GM21737 (cell line): ENCODE measurements at regions not wholly inside any gene's neighbourhood (a gene's known extent, or its start where the extent isn't known, plus 50 kb on each side); places are given as distances from the start of the nearest gene placed in this dataset.

Experiments
- ATAC-seq: cut with Tn5 transposase; IDR thresholded peaks from one replicate; pipeline ENCODE4 v1.9.1; 2021; ENCODE audit warnings: mild to moderate bottlenecking, moderate library complexity; ENCODE audit not compliant: unreplicated experiment

DNA sequence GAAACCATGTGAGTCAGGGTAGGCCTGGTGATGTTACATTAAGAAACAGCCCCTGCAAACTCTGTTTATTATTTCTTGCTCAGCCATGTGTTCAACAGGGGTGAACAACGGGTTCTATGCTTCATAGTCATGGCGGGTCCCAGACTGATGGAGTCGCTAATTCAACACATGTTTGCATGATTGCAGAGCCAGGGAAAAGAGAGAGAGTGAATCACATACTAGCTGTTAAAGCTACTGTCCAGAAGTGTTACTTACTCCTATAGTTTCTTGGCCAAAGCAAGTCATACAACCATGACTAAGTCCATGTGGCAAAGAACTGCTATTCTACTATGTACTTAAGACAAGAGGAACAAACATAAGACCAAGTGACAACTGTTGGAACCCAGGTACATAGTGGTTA is 241.2 kb upstream of the SKOR2 start:
- ATAC-seq = no peak

DNA sequence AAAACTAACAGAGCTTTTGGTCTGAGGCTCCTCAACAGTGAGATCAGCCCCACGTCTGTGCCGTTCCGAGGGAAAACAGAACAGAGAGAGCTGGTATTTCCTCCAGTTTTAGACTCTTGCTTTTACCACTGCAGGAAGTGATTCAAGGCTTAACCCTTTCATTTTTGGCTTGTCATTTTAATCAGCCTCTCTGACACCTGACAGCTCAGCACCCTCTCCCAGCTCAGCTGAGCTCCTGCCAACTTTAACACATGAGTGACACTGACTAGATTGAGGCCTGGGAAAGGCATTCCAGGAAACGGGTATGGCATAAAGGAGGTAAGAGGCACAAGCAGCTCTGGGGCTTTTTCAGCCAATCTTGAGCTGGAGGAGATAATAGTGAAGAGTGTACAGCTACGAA is 239.4 kb upstream of the SKOR2 start:
- ATAC-seq = no peak

DNA sequence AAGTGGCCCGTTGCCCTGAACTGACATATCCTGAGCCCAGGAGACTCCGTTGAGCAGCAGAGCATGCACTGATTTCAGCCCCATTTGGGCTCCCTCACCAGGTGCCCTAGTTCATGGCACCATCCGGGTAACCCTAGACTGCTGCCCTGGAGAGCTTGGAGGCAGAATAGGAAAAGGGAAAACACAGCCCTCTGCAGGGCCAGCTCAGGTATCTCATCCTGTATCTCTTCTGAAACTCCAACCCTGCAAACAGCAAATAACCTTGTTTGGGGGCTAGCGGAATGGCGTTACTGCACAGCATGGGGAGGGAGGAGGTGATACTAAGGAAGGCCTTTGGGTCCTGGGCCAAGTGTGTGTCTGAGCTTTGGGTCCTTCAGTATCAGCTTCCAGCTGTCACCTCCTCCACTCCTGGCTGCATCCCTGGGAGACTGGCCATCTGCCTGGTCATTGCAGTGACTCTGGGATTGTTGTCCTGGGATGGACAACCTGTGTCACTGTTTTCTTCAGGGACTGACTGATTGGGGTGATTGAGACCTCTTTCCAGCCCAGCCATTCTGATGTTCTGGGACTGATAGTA is 233.8 kb upstream of the SKOR2 start:
- ATAC-seq = no peak

DNA sequence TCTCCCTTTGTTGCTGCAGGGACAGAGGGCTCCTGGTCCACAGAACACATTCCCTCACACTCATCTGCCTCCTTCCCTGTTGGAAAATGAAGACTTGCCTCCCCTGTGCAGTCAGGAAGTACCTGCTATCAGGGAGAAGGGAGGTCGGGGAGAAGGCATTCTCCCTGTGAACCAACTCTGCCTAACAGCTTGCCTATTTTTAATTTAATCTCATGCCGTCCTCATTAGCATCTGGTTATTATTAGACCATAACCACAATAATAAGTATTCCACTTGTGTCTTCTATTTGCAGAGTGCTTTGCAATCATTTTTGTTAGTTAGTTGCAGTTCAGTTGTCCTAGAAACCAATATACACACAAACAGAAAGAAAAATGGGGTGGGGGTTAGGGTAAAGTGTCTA is 232.6 kb upstream of the SKOR2 start:
- no peak for ATAC-seq

DNA sequence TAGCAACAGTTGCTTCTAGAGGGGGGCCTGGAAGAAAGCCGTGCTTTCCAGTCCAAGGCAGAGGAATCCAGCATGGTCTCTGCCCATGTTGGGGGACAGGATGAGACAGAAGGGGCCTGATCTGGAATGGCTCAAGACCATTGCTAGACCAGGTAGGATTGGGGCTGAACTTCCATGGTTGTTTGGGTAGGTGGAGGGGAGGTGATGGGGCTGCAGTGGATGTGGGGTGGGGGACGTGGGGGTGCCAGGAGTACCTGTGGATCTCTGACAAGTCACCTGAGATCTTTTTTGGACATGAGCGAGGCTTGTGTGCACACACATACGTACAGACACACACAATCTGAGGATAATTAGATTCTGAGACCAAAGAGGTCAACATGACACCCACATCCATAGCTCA is 228.7 kb upstream of the SKOR2 start:
- ATAC-seq = no peak

DNA sequence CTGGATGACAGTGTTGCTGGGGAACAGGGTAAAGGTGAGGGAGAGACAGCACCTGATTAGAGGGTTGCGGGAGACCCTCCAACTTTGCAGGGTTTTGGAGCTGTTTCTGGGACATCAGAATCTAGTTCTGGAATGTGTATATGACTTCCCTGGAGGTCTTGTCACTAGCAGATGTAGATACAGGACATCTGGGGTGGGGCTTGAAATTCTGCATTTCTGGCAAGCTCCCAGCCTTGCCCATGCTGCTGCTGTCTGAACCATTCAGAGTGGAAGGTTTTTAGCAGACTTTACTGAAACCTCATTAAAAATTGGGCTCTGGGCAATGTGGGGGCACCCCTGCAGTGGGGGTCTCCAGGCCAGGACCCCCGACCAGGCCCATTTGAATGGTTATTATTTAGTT is 220.3 kb upstream of the SKOR2 start:
- no peak for ATAC-seq

DNA sequence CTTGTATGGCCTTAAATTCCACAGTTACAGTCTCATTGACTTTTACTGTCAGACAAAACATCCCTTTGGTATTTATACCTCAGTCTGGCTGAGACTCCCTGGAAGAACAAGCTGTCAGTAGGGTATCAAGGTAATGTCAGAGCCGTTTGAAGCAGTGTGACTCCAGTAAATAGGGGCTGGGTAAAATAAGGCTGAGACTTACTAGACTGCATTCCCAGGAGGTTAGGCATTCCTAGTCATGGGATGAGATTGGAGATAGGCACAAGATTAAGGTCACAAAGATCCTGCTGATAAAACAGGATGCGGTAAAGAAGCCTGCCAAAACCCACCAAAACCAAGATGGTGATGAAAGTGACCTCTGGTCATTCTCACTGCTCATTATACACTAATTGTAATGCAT is 219.5 kb upstream of the SKOR2 start:
- no peak for ATAC-seq

DNA sequence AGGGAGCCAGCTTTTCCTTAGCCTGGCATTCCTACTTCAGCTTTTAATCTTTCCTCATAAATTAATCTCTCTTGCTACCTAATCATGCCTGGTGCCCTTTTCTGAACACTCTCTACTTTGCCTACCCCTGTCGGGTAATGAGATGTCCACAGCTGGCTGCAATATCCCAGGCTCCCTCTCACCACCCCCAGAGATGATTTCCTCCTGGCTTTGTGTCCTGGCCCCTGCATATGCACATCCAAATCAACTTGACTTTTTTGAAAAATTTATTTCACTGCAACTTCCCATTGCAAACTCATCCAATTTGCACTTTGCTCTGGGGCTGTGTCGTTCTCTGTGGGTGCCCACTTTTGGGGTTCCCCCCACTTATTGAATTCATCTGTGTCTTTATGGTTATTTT is 218.1 kb upstream of the SKOR2 start:
- no peak for ATAC-seq

DNA sequence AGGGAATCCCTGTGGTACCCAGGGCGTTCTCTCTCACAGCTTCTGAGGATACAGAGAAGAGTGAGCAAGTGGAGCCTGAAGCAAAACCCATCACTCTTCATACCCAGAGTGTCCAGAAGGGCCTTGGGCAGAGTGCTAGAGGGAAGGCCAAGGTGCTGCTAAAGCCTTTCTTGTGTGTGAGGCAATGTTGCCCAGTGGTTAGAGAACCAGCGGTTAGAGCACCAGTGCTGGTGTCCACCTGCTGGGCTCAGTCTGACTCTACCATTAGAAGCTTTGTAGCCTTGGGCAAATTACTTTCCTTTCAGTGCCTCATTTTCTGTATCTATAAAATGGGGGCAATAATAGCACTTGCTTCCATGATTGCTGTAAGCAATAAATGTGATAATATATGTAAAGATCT is 210.5 kb upstream of the SKOR2 start:
- ATAC-seq = no peak

DNA sequence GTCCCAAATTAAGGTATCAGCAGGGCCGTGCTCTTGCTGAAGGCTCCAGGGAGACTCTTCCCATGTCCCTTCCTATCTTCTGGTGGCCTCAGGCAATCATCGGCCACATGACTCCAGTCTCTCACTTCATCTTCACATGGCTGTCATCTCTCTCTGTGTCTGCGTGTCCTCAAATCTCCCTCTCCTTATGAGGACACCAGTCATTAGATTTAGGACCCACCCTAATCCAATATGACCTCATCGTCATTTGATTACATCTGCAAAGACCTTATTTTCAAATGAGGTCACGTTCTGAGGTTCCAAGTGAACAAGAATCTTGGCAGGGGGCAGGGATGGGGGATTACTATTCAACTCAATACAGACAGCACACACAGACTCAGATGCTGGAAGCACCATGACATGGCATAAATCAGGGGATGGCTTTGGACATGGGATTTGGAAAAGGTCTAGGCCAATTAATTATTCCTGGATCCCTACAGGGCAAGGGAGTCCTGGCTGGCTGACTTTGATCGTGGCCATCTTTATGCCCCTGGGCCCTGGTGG is 210.0 kb upstream of the SKOR2 start:
- no peak for ATAC-seq

DNA sequence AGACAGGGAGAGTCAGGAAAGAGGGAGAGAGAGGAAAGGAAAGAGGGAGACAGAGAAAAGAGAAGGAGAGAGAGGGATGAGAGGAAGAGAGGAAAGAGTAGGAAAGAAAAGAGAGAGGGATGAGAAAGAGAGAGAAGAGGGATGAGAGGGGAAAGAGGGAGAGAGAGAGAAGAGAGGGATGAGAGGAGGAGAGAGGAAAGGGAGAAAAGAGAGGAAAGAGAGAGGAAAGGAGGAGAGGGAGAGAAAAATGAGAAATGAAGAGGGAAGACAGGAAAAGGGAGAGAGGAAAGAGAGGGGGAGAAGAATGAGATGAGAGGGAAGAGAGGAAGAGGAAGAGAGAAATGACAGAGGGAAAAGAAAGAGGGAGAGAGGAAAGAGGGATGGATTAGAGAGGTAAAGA is 207.0 kb upstream of the SKOR2 start:
- ATAC-seq = no peak

DNA sequence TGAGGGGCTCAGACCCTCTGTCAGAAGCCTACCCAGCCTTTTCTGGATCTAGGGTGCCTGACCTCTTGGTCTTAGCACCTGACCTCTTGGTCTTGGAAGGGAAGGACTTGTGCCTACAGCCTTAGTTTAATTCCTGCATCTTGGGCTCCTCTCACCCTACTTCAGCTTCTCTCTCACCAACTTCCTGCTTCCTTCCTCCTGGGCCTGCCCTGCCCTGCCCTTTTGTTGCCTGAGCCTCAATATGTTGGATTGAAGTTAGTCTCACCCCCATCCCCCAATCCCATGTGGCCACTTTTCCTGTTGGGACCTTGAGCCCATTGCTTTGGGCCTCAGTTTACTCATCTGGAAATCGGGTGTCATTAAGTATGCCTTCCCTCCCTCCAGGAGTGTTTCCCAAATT is 206.2 kb upstream of the SKOR2 start:
- ATAC-seq = no peak

DNA sequence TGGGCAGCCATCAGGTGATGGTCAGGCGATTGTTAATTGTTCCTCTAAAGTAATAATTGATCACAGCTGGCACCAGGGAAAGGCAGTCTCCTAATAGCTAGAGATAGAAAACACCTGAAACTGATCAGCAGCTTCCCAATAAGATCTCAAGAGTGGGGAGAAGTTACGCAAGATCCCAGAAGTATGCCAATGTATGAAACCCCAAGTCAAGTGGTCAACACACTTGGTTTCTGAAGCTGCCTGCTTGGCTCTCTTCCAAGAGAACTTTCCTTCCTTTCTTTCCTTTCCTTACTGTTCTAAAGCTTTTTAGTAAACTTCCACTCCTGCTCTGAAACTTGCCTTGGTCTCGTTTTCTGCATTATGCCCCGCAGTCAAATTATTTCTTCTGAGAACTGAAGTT is 201.6 kb upstream of the SKOR2 start:
- ATAC-seq = no peak

DNA sequence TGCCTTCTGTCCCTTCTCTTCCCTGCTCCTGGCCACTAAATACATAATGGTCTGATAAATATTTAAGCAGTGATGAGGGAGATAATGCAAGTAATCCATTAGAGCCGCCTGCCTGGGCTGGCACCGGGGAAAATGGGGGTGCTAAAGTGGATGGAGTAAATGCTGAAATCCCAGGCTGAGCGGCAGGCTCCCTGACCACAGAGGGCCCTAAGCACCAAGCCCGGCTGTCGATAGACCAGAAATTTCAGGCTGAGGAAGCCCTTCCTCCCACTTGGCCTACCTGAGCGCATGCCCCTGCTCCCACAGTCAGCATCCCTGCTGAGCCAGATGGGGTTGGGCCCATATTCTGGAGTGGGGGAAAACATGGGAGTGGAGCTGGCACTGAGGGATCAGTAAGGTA is 197.5 kb upstream of the SKOR2 start:
- no peak for ATAC-seq

DNA sequence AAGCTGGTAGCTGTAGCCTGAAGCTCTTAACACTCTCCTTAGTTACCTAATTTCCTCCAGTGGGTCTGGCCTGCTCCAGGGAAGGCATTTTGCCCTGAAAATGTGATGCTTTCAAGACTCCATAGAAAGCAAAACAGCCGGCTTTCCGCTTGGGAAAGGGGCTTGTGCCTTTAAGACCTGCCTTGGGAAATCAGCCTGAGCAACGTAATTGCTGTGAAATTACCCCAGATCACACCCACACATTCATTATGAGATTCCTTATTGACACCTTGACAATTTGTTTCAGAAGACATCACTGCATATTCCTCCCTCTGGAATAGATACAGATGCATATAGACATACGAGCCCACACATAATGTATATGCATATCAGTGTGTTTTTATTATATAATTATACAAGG is 190.5 kb upstream of the SKOR2 start:
- no peak for ATAC-seq

DNA sequence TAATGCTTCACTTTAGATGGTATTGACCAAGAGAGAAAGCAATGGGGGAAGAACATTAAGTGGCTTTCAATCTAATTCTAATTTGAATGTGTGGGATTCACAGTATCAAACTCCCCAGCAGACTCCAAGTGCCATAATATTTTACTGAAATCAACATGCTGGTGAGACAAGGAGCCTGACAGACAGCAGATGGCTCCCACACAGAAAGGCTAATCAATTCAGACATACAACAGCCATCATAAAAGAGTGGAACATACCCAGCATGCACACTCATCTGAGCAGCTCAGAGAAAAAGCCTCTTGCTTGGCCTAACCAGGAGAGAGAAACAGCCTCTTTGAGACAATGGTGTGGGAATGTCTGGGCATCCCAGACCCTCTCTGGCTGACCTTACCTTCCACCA is 186.5 kb upstream of the SKOR2 start:
- ATAC-seq = no peak

DNA sequence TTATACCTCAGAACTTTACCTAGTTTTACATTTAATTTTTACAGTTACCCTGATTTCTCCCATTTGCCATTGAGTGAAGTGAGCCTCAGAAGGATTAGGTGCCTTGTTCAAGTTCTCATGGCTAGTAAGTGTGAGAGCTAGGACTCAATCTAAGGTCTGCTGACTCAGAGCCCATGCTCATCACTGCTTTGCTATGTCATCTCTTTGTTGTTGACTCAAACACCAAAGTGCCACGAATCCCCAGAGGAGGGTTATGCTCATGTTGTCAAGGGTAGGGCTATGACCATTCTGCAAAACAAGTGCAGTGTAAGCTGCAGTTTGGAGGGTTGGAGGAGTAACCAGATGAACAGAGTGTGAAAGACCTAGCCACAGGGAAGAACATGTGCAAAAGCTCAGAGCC is 185.4 kb upstream of the SKOR2 start:
- ATAC-seq = no peak

DNA sequence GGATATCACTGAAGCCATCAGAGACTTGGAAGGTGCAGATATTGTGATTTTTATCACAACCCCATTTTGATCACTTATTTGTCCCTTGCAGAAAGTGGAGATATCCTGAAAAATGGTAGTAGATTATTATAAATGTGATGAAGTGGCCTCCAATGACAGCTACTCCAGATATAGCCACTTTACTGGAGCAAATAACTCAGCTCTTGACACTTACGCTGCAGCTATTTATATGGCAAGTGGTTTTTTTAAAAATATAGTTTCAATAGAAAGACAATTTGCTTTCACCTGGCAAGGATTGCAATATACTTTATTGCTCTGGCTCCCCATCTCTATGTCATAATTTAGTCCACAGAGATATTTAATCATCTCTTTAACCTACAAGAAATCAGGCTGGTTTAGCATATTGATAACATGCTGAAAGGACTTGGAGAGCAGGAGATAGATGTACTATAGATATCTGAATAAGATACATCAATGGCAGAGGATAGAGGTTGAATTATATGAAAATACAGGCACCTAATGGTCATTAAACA is 182.8 kb upstream of the SKOR2 start:
- no peak for ATAC-seq

DNA sequence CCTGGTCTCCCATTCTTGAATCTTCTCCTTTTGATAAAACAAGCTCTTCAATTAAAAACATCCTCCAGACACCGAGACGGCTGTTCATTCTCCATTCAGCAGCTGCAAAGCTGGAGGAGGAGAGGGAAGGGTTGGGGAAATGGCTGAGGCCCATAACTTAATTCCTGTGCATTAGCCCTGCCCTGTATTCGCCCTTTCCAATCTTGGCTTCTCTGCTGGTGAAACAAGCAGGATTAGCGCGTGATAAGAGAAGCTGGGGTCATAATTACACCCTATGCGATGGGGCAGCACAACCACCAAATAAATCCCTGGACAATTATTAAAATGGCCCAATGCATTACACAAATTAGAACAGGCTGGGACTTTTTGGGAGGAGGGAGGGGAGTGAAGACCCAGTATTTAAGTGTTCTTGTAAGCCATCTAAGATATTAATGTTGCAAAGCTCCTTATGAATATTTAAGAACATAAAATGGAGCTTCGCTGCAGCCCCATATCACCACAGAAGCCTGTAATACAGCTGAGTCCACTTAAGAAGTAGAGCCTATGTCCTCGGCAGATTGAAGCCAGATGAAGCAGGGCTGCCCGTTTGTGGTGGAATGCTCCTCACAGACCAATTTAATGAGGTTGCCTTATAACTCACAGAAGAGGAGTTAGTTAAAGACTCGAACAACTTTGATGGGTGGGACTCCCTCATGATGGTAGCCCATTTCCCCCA is 176.6 kb upstream of the SKOR2 start:
- no peak for ATAC-seq

DNA sequence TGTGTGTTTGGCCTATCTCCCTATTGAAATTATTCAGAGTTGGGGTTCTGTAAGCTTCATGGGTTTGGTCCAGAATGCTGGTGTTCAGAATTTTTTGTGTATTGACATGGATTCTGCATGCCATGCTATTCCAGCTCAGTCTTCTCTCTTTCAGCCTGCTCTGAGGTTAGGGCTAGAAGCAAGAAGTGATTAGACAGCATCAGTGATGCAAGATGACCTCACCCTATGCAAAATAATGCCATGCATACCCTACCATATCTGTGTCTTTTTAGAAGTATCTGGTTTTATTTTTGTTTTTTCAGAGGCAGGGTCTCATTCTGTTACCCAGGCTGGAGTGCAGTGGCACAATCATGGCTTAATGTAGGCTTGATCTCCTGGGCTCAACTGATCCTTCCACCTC is 175.6 kb upstream of the SKOR2 start:
- ATAC-seq = no peak

DNA sequence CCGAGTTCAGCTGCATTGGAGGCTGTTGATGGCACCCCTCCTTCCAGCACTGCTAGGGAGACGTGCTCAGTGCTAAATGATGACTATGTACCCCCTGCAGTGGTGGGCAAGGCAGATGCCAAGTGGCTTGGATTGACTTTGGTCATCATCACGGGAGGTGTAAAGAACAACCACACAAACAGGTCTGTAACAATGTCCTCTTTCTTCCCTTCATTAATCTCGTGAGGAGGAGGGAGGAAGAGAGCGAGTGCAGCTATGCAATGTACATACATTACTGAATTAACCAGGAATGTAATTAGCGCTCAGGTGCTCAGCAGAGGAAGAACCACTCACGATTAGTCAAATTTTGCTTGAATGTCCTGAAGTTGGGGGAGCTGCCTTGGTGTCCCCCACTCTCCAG is 173.9 kb upstream of the SKOR2 start:
- ATAC-seq = no peak

DNA sequence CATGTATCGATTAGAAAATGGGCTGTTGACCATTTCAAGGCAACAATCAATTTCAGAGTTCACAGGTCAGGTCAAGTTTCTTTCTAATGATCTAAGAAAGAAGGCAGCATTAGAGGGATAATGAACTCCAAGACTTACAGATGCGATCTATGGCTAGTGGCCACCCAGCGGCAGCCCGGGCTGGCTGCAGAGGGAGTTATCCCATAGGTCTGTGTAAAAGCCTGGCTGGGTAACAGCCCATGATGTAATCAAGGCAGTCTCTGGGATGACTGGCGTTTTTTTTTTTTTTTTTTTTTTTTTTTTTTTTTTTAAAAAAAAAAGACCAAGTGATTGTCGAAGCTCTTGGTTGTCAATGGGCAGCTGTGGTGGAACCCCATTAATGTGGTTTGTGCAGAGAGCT is 171.1 kb upstream of the SKOR2 start:
- no peak for ATAC-seq

DNA sequence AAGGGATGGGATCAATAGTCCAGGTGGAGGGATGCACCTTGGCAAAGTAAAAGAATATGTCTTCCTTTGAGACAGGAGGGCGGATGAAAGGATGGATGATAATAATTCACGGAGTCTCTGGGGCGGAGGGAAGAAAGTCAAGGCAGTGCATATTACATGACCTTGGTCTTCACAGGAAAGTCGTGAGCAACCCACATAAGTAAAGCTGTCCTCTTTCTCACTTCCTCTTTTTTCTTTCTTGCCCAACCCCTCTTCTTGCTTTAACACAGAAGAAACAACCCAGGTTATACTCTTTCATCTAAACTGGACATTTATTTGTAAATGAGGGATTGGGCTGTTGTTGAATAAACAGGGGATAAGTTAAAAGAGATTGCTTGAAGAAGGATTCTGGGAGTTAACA is 168.7 kb upstream of the SKOR2 start:
- no peak for ATAC-seq
